HG03135 (cell line): ENCODE measurements at regions not wholly inside any gene's neighbourhood (a gene's known extent, or its start where the extent isn't known, plus 50 kb on each side); places are given as distances from the start of the nearest gene placed in this dataset.

Experiments used
- ATAC-seq: cut with Tn5 transposase; IDR thresholded peaks from one replicate; pipeline ENCODE4 v1.9.1; 2021; ENCODE audit warnings: mild to moderate bottlenecking, moderate library complexity; ENCODE audit not compliant: unreplicated experiment

- ATAC-seq: no peak
These were observed 54.6 kb upstream of the CST7 start for GRCh38 chr20:24894488-24894887.

GRCh38 chr20:24894967-24895366, 54.1 kb upstream of the CST7 start:
- ATAC-seq: no peak

GRCh38 chr20:24895431-24895830, 53.6 kb upstream of the CST7 start:
- no peak for ATAC-seq

GRCh38 chr20:24895898-24896658, 53.0 kb upstream of the CST7 start:
- no peak for ATAC-seq

GRCh38 chr20:24896984-24897383, 52.1 kb upstream of the CST7 start:
- no peak for ATAC-seq

GRCh38 chr20:24897974-24898373, 51.1 kb upstream of the CST7 start:
- no peak for ATAC-seq

GRCh38 chr20:24899153-24899552, 49.9 kb upstream of the CST7 start:
- no peak for ATAC-seq
